WTC11 (cell line): ENCODE measurements at regions not wholly inside any gene's neighbourhood (a gene's known extent, or its start where the extent isn't known, plus 50 kb on each side); places are given as distances from the start of the nearest gene placed in this dataset.

Experiments used
- ATAC-seq: fragments of 200-7000 bp; cut with Tn5 transposase; 2 replicates; pipeline ENCODE4 v1.10.0; 2021; ENCODE audit warnings: mild to moderate bottlenecking, moderate library complexity
- CTCF ChIA-PET: fragments of 300-600 bp; sonication (Branson Sonifier 250); formaldehyde crosslinking; loops from one replicate; lab custom pipeline; 2021; ENCODE audit warnings: antibody characterized with exemption; lab: Charles Lee
- POLR2A ChIA-PET: fragments of 350-600 bp; sonication (Branson Sonifier 250); formaldehyde crosslinking; loops from one replicate; lab custom pipeline; 2021; ENCODE audit warnings: antibody characterized with exemption; lab: Charles Lee
- DNase-seq: peaks from one replicate; pipeline ENCODE4 v3.0.0; 2021; ENCODE audit warnings: low spot score
- H3K27ac Mint-ChIP-seq: 2 replicates; pipeline ENCODE4 v1.8.0; 2021; ENCODE audit warnings: mixed read lengths
- H3K27me3 Mint-ChIP-seq: 2 replicates; pipeline ENCODE4 v1.8.0; 2021; ENCODE audit warnings: low read depth, mild to moderate bottlenecking, moderate library complexity, mixed read lengths
- H3K36me3 Mint-ChIP-seq: 2 replicates; pipeline ENCODE4 v1.8.0; 2021; ENCODE audit warnings: mixed read lengths
- H3K4me1 Mint-ChIP-seq: 2 replicates; pipeline ENCODE4 v1.8.0; 2022; ENCODE audit warnings: mixed read lengths
- H3K4me3 Mint-ChIP-seq: 2 replicates; pipeline ENCODE4 v1.8.0; 2021; ENCODE audit warnings: mild to moderate bottlenecking, moderate library complexity, mixed read lengths
- H3K9me3 Mint-ChIP-seq: 2 replicates; pipeline ENCODE4 v1.8.0; 2021; ENCODE audit warnings: mixed read lengths
- AFF4 ChIP-seq: sonication (generic); formaldehyde crosslinking; IDR thresholded peaks from 2 replicates; pipeline ENCODE4 v1.8.1; 2023; ENCODE audit warnings: mild to moderate bottlenecking, missing genetic modification reagents, borderline replicate concordance
- ATF3 ChIP-seq: sonication (generic); formaldehyde crosslinking; conservative IDR thresholded peaks from 2 replicates; pipeline ENCODE4 v1.8.1; 2022; ENCODE audit warnings: mild to moderate bottlenecking, missing genetic modification reagents
- CBFB ChIP-seq: sonication (generic); formaldehyde crosslinking; IDR thresholded peaks from 2 replicates; pipeline ENCODE4 v1.8.1; 2022; ENCODE audit warnings: mild to moderate bottlenecking, low read depth, missing genetic modification reagents
- CREB1 ChIP-seq: sonication (generic); formaldehyde crosslinking; IDR thresholded peaks from 2 replicates; pipeline ENCODE4 v1.8.0; 2023; ENCODE audit warnings: mild to moderate bottlenecking, missing genetic modification reagents
- E2F1 ChIP-seq: sonication (generic); formaldehyde crosslinking; IDR thresholded peaks from 2 replicates; pipeline ENCODE4 v1.8.0; 2022; ENCODE audit warnings: mild to moderate bottlenecking, missing genetic modification reagents
- ESRRA ChIP-seq: sonication (generic); formaldehyde crosslinking; IDR thresholded peaks from 2 replicates; pipeline ENCODE4 v1.8.1; 2022; ENCODE audit warnings: mild to moderate bottlenecking, missing genetic modification reagents, borderline replicate concordance
- ETV6 ChIP-seq: sonication (generic); formaldehyde crosslinking; IDR thresholded peaks from 2 replicates; pipeline ENCODE4 v1.8.1; 2022; ENCODE audit warnings: mild to moderate bottlenecking, missing genetic modification reagents
- FOXJ3 ChIP-seq: sonication (generic); formaldehyde crosslinking; IDR thresholded peaks from 2 replicates; pipeline ENCODE4 v1.9.0; 2021; ENCODE audit warnings: missing genetic modification reagents, mild to moderate bottlenecking, borderline replicate concordance
- HMGA2 ChIP-seq: fragments of 250-450 bp; sonication (Bioruptor Pico); IDR thresholded peaks from 2 replicates; pipeline ENCODE4 v1.4.0; 2021; ENCODE audit warnings: mild to moderate bottlenecking, moderate library complexity
- IRF1 ChIP-seq: sonication (generic); formaldehyde crosslinking; IDR thresholded peaks from 2 replicates; pipeline ENCODE4 v1.8.0; 2023; ENCODE audit warnings: missing genetic modification reagents
- IRF2 ChIP-seq: sonication (generic); formaldehyde crosslinking; IDR thresholded peaks from 2 replicates; pipeline ENCODE4 v1.8.0; 2022; ENCODE audit warnings: low read depth, missing genetic modification reagents, borderline replicate concordance
- JAZF1 ChIP-seq: fragments of 250-450 bp; sonication (Bioruptor Pico); IDR thresholded peaks from 2 replicates; pipeline ENCODE4 v1.9.0; 2021; ENCODE audit warnings: moderate library complexity, mild to moderate bottlenecking, inconsistent platforms
- MXD4 ChIP-seq: fragments of 250-450 bp; sonication (Bioruptor Pico); IDR thresholded peaks from 2 replicates; pipeline ENCODE4 v1.8.0; 2021; ENCODE audit warnings: mild to moderate bottlenecking, moderate library complexity, borderline replicate concordance
- NFATC4 ChIP-seq: fragments of 250-450 bp; sonication (Bioruptor Pico); IDR thresholded peaks from 2 replicates; pipeline ENCODE4 v1.9.0; 2021; ENCODE audit warnings: mild to moderate bottlenecking
- NR3C1 ChIP-seq: sonication (generic); formaldehyde crosslinking; conservative IDR thresholded peaks from 2 replicates; pipeline ENCODE4 v1.8.1; 2023; ENCODE audit warnings: low read depth, mild to moderate bottlenecking, missing genetic modification reagents
- RORB ChIP-seq: fragments of 250-450 bp; sonication (Bioruptor Pico); IDR thresholded peaks from 2 replicates; pipeline ENCODE4 v1.9.0; 2021; ENCODE audit warnings: mild to moderate bottlenecking
- SMAD3 ChIP-seq: sonication (generic); formaldehyde crosslinking; IDR thresholded peaks from 2 replicates; pipeline ENCODE4 v1.8.0; 2022; ENCODE audit warnings: missing genetic modification reagents, mild to moderate bottlenecking, borderline replicate concordance
- STAT6 ChIP-seq: sonication (generic); formaldehyde crosslinking; conservative IDR thresholded peaks from 2 replicates; pipeline ENCODE4 v1.8.1; 2023; ENCODE audit warnings: mild to moderate bottlenecking, low read depth, missing genetic modification reagents, moderate library complexity
- TP53 ChIP-seq: sonication (generic); formaldehyde crosslinking; IDR thresholded peaks from 2 replicates; pipeline ENCODE4 v1.8.1; 2023; ENCODE audit warnings: mild to moderate bottlenecking, missing genetic modification reagents
- USF2 ChIP-seq: sonication (generic); formaldehyde crosslinking; IDR thresholded peaks from 2 replicates; pipeline ENCODE4 v1.8.1; 2023; ENCODE audit warnings: mild to moderate bottlenecking, missing genetic modification reagents, moderate library complexity
- ZNF232 ChIP-seq: sonication (generic); formaldehyde crosslinking; IDR thresholded peaks from 2 replicates; pipeline ENCODE4 v1.8.0; 2022; ENCODE audit warnings: mild to moderate bottlenecking, missing genetic modification reagents
- ZNF416 ChIP-seq: fragments of 250-450 bp; sonication (Bioruptor Pico); IDR thresholded peaks from 2 replicates; pipeline ENCODE4 v1.9.0; 2021; ENCODE audit warnings: mild to moderate bottlenecking, inconsistent platforms
- ZNF512 ChIP-seq: sonication (generic); formaldehyde crosslinking; IDR thresholded peaks from 2 replicates; pipeline ENCODE4 v1.8.1; 2022; ENCODE audit warnings: missing genetic modification reagents, borderline replicate concordance
- ZNF671 ChIP-seq: fragments of 250-450 bp; sonication (Bioruptor Pico); IDR thresholded peaks from 2 replicates; pipeline ENCODE4 v1.8.0; 2021; ENCODE audit warnings: mild to moderate bottlenecking

- TF ChIP-seq E2F1 (CRISPR knock-in tag) (no peak), FOXJ3 (no peak), ATF3 (no peak), TP53 (CRISPR knock-in tag) (no peak), ZNF416 (no peak), JAZF1 (CRISPR knock-in tag) (no peak), NR3C1 (CRISPR knock-in tag) (no peak), HMGA2 (CRISPR knock-in tag) (no peak), ESRRA (CRISPR knock-in tag) (no peak), MXD4 (CRISPR knock-in tag) (no peak)
Observed at GRCh38 chr12:19031032-19031431, 98.5 kb upstream of the PLEKHA5 start (continued).

GRCh38 chr12:19032826-19033225 is 96.7 kb upstream of the PLEKHA5 start:
- H3K4me1 Mint-ChIP-seq: peaks cover 11% of the 10 kb centered on the region; the same call in 1 of the 2 replicates
- no peak overlapping the region for H3K27ac Mint-ChIP-seq
- peaks cover 48% of the 10 kb centered on the region for H3K9me3 Mint-ChIP-seq
- ATAC-seq (no peak), DNase-seq (no peak)
- no peak overlapping the region for H3K4me3 Mint-ChIP-seq
- no peaks in the 10 kb centered on the region for H3K27me3 Mint-ChIP-seq
- H3K36me3 Mint-ChIP-seq: peaks cover 36% of the 10 kb centered on the region
- CTCF ChIA-PET: no interaction called here
- POLR2A ChIA-PET: no interaction called here
- no peak for TF ChIP-seq E2F1 (CRISPR knock-in tag)
- TF ChIP-seq NFATC4: no peak
- TF ChIP-seq ETV6: no peak
- TF ChIP-seq ZNF232 (CRISPR knock-in tag): no peak
- no peak for TF ChIP-seq AFF4 (CRISPR knock-in tag)
- no peak for TF ChIP-seq ZNF416
- TF ChIP-seq ZNF512: no peak
- TF ChIP-seq RORB: no peak
- no peak for TF ChIP-seq CBFB (CRISPR knock-in tag)
- no peak for TF ChIP-seq USF2 (CRISPR knock-in tag)
- TF ChIP-seq ZNF671: no peak
- no peak for TF ChIP-seq IRF2
- no peak for TF ChIP-seq STAT6 (CRISPR knock-in tag)
- no peak for TF ChIP-seq SMAD3 (CRISPR knock-in tag)
- no peak for TF ChIP-seq IRF1 (CRISPR knock-in tag)
- TF ChIP-seq CREB1 (CRISPR knock-in tag): no peak
